Chondrocyte (in vitro differentiated cells): ENCODE measurements at regions not wholly inside any gene's neighbourhood (a gene's known extent, or its start where the extent isn't known, plus 50 kb on each side); places are given as distances from the start of the nearest gene placed in this dataset.

Experiments
- DNase-seq: peaks from one replicate; pipeline ENCODE4 v3.0.0; 2021; ENCODE audit warnings: mixed read lengths, low spot score
- H3K27ac Mint-ChIP-seq: one replicate; pipeline ENCODE4 v1.8.0; 2021; ENCODE audit warnings: mild to moderate bottlenecking, moderate library complexity, mixed read lengths; ENCODE audit not compliant: unreplicated experiment
- H3K27me3 Mint-ChIP-seq: 2 replicates; pipeline ENCODE4 v1.8.0; 2021; ENCODE audit warnings: low read depth, mixed read lengths
- H3K36me3 Mint-ChIP-seq: 2 replicates; pipeline ENCODE4 v1.8.0; 2021; ENCODE audit warnings: low read depth, mixed read lengths
- H3K4me1 Mint-ChIP-seq: 2 replicates; pipeline ENCODE4 v1.8.0; 2021; ENCODE audit warnings: low read depth, mild to moderate bottlenecking, mixed read lengths
- H3K4me3 Mint-ChIP-seq: one replicate; pipeline ENCODE4 v1.8.0; 2021; ENCODE audit warnings: mild to moderate bottlenecking, moderate library complexity, mixed read lengths; ENCODE audit not compliant: unreplicated experiment
- H3K9me3 Mint-ChIP-seq: 2 replicates; pipeline ENCODE4 v1.8.0; 2021; ENCODE audit warnings: low read depth, mixed read lengths
- TF ChIP-seq, protein P1 (sequence below): fragments of 200-600 bp; sonication (generic); IDR thresholded peaks from 2 replicates; pipeline ENCODE4 v1.5.0; 2021; ENCODE audit warnings: antibody characterized with exemption, mild to moderate bottlenecking, moderate library complexity

- DNase-seq = no peak
- Mint-ChIP-seq H3K27ac (no peak overlapping the region), H3K4me3 (no peak overlapping the region), H3K4me1 (peaks cover 21% of the 10 kb centered on the region), H3K36me3 (no peaks in the 10 kb centered on the region), H3K27me3 (no peaks in the 10 kb centered on the region), H3K9me3 (no peaks in the 10 kb centered on the region)
- TF ChIP-seq, protein P1, sequence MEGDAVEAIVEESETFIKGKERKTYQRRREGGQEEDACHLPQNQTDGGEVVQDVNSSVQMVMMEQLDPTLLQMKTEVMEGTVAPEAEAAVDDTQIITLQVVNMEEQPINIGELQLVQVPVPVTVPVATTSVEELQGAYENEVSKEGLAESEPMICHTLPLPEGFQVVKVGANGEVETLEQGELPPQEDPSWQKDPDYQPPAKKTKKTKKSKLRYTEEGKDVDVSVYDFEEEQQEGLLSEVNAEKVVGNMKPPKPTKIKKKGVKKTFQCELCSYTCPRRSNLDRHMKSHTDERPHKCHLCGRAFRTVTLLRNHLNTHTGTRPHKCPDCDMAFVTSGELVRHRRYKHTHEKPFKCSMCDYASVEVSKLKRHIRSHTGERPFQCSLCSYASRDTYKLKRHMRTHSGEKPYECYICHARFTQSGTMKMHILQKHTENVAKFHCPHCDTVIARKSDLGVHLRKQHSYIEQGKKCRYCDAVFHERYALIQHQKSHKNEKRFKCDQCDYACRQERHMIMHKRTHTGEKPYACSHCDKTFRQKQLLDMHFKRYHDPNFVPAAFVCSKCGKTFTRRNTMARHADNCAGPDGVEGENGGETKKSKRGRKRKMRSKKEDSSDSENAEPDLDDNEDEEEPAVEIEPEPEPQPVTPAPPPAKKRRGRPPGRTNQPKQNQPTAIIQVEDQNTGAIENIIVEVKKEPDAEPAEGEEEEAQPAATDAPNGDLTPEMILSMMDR = no peak
Observed at GRCh38 chr6:2375443-2375842, 130.0 kb upstream of the GMDS start.

- H3K4me1 Mint-ChIP-seq = peaks cover 6% of the 10 kb centered on the region
- TF ChIP-seq, protein P1 = no peak
- no peaks in the 10 kb centered on the region for H3K27me3 Mint-ChIP-seq
- H3K27ac Mint-ChIP-seq = no peak overlapping the region
- no peak for DNase-seq
- no peaks in the 10 kb centered on the region for H3K36me3 Mint-ChIP-seq
- H3K4me3 Mint-ChIP-seq = no peak overlapping the region
- H3K9me3 Mint-ChIP-seq = no peaks in the 10 kb centered on the region
Observed at GRCh38 chr6:2369606-2370005, 124.2 kb upstream of the GMDS start.

- TF ChIP-seq, protein P1 = no peak
- H3K4me1 Mint-ChIP-seq = peaks cover 11% of the 10 kb centered on the region
- peaks cover 9% of the 10 kb centered on the region for H3K36me3 Mint-ChIP-seq
- no peaks in the 10 kb centered on the region for H3K27me3 Mint-ChIP-seq
- H3K4me3 Mint-ChIP-seq = no peak overlapping the region
- no peak overlapping the region for H3K27ac Mint-ChIP-seq
- no peak for DNase-seq
- H3K9me3 Mint-ChIP-seq = peaks cover 2% of the 10 kb centered on the region
Observed at GRCh38 chr6:2363211-2363610, 117.8 kb upstream of the GMDS start.

DNA sequence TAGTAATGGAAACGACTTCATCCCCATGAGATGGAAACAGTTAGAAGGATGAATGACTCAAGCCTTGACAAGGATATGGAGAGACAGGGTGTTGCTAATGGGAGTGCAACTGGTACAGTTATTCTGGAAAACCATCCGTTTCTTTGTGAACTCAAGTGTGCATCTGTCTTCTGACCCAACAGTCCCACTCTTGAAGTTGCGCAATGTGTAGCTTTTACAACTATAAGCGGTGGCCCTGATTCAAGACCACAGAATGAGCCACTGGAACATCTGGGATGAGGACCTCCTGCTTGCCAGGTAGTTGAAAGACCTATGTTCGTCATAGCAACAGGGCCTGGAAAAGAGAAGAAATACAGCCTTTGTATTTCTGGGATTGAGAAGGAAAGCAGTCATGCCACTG is 115.8 kb upstream of the GMDS start:
- DNase-seq = no peak
- H3K4me1 Mint-ChIP-seq = peaks cover 10% of the 10 kb centered on the region

GRCh38 chr6:2360716-2361115 is 115.3 kb upstream of the GMDS start:
- H3K36me3 Mint-ChIP-seq = peaks cover 9% of the 10 kb centered on the region
- no peak overlapping the region for H3K27ac Mint-ChIP-seq
- no peak overlapping the region for H3K4me3 Mint-ChIP-seq
- TF ChIP-seq, protein P1 = no peak
- peaks cover 2% of the 10 kb centered on the region for H3K9me3 Mint-ChIP-seq
- no peaks in the 10 kb centered on the region for H3K27me3 Mint-ChIP-seq
- DNase-seq = no peak
- H3K4me1 Mint-ChIP-seq = peaks cover 11% of the 10 kb centered on the region

More for the DNA sequence above, 115.8 kb upstream of the GMDS start:
- Mint-ChIP-seq H3K27me3 (no peaks in the 10 kb centered on the region), H3K36me3 (peaks cover 9% of the 10 kb centered on the region), H3K4me3 (no peak overlapping the region), H3K9me3 (peaks cover 2% of the 10 kb centered on the region), H3K27ac (no peak overlapping the region)
- TF ChIP-seq, protein P1 = no peak
